Caco-2 (cell line): ENCODE measurements at regions not wholly inside any gene's neighbourhood (a gene's known extent, or its start where the extent isn't known, plus 50 kb on each side); places are given as distances from the start of the nearest gene placed in this dataset.

Experiments used
- BruUV-seq: library from RNA; stranded (reverse); fragments of 400-500 nt; replicated peaks from 2 replicates; lab custom pipeline; 2021; lab: Mats Ljungman, UMichigan
- CTCF ChIA-PET: fragments of 300-600 bp; sonication (Branson Sonifier 250); formaldehyde crosslinking; loops from one replicate; lab custom pipeline; 2022; ENCODE audit warnings: antibody characterized with exemption; lab: Charles Lee
- POLR2A ChIA-PET: fragments of 300-600 bp; sonication (Branson Sonifier 250); formaldehyde crosslinking; loops from one replicate; lab custom pipeline; 2022; ENCODE audit warnings: antibody characterized with exemption; lab: Charles Lee
- DNase-seq, 2 experiments: peaks; one replicate each; pipeline versions ENCODE4 v3.0.0 to v3.0.0-alpha.2; 2020 to 2022
- H3K27me3 ChIP-seq: replicated peaks from 2 replicates; pipeline ENCODE4 v1.6.0; 2011; ENCODE audit warnings: low read length; ENCODE audit not compliant: control insufficient read depth, insufficient read depth
- H3K36me3 ChIP-seq: 2 replicates; pipeline ENCODE4 v1.5.1; 2011; ENCODE audit warnings: low read length; ENCODE audit not compliant: control insufficient read depth, insufficient read depth
- H3K4me1 ChIP-seq: fragments of 250-450 bp; sonication (Bioruptor Pico); 2 replicates; pipeline ENCODE4 v1.5.1; 2020; ENCODE audit warnings: mild to moderate bottlenecking
- H3K4me3 ChIP-seq: 2 replicates; pipeline ENCODE4 v1.5.1; 2011; ENCODE audit warnings: low read depth, mild to moderate bottlenecking, control low read depth, low read length
- H3K9me3 ChIP-seq: fragments of 250-450 bp; sonication (Bioruptor Pico); 2 replicates; pipeline ENCODE4 v1.5.1; 2020; ENCODE audit warnings: mild to moderate bottlenecking, moderate library complexity
- H3K27ac Mint-ChIP-seq: one replicate; pipeline ENCODE4 v1.8.0; 2022; ENCODE audit warnings: mixed read lengths; ENCODE audit not compliant: unreplicated experiment
- H3K27me3 Mint-ChIP-seq: one replicate; pipeline ENCODE4 v1.8.0; 2022; ENCODE audit warnings: mixed read lengths; ENCODE audit not compliant: insufficient read depth, unreplicated experiment
- H3K36me3 Mint-ChIP-seq: one replicate; pipeline ENCODE4 v1.8.0; 2022; ENCODE audit warnings: mild to moderate bottlenecking, mixed read lengths; ENCODE audit not compliant: insufficient read depth, unreplicated experiment
- H3K4me1 Mint-ChIP-seq: one replicate; pipeline ENCODE4 v1.8.0; 2022; ENCODE audit warnings: low read depth, mixed read lengths; ENCODE audit not compliant: unreplicated experiment
- H3K4me3 Mint-ChIP-seq: one replicate; pipeline ENCODE4 v1.8.0; 2022; ENCODE audit warnings: mild to moderate bottlenecking, moderate library complexity, mixed read lengths; ENCODE audit not compliant: unreplicated experiment
- H3K9me3 Mint-ChIP-seq: one replicate; pipeline ENCODE4 v1.8.0; 2022; ENCODE audit warnings: mixed read lengths; ENCODE audit not compliant: unreplicated experiment
- CTCF ChIP-seq, 2 experiments: fragments of 200-600 bp in 1 of 2; IDR thresholded peaks; 1 replicate in 1 of 2; 2 replicates in 1 of 2; pipeline versions ENCODE4 v1.5.1 to v1.8.0; 2011 to 2022; ENCODE audit warnings: antibody characterized with exemption in 1 of 2, control low read depth in 1 of 2, inconsistent platforms in 1 of 2, low read depth in 1 of 2, low read length in 1 of 2, mild to moderate bottlenecking in 1 of 2, moderate library complexity in 1 of 2; ENCODE audit not compliant: insufficient read depth in 1 of 2, severe bottlenecking in 1 of 2, unreplicated experiment in 1 of 2
- intact Hi-C: fragments of 100-400 bp; cut with micrococcal nuclease; formaldehyde crosslinking; loops from one replicate; pipeline ENCODE4 v1.10.0; 2022; ENCODE audit not compliant: unreplicated experiment

- no peak for TF ChIP-seq CTCF (IDR thresholded peaks at IDR 0.05; ENCODE audit: insufficient read depth in 1 of 2, low read depth in 1 of 2, low read length in 1 of 2, severe bottlenecking in 1 of 2, unreplicated experiment in 1 of 2)
- H3K4me3 ChIP-seq = no peak overlapping the region
- H3K4me1 ChIP-seq = no peaks in the 10 kb centered on the region
- CTCF ChIA-PET = no interaction called here
- no peaks in the 10 kb centered on the region for H3K27me3 Mint-ChIP-seq
- H3K9me3 ChIP-seq = no peaks in the 10 kb centered on the region
- no peaks in the 10 kb centered on the region for H3K4me1 Mint-ChIP-seq
- H3K27me3 ChIP-seq = no peaks in the 10 kb centered on the region
- no peaks in the 10 kb centered on the region for H3K36me3 ChIP-seq
- H3K4me3 Mint-ChIP-seq = no peak overlapping the region
- POLR2A ChIA-PET = no interaction called here
- no peak overlapping the region for H3K27ac Mint-ChIP-seq
- DNase-seq = no peak
- H3K9me3 Mint-ChIP-seq = no peaks in the 10 kb centered on the region
- BruUV-seq = no TSS peak
- no peaks in the 10 kb centered on the region for H3K36me3 Mint-ChIP-seq
- intact Hi-C loops = no loop called here
Observed at GRCh38 chr20:22652681-22653588, 68.6 kb upstream of the FOXA2 start.

DNA sequence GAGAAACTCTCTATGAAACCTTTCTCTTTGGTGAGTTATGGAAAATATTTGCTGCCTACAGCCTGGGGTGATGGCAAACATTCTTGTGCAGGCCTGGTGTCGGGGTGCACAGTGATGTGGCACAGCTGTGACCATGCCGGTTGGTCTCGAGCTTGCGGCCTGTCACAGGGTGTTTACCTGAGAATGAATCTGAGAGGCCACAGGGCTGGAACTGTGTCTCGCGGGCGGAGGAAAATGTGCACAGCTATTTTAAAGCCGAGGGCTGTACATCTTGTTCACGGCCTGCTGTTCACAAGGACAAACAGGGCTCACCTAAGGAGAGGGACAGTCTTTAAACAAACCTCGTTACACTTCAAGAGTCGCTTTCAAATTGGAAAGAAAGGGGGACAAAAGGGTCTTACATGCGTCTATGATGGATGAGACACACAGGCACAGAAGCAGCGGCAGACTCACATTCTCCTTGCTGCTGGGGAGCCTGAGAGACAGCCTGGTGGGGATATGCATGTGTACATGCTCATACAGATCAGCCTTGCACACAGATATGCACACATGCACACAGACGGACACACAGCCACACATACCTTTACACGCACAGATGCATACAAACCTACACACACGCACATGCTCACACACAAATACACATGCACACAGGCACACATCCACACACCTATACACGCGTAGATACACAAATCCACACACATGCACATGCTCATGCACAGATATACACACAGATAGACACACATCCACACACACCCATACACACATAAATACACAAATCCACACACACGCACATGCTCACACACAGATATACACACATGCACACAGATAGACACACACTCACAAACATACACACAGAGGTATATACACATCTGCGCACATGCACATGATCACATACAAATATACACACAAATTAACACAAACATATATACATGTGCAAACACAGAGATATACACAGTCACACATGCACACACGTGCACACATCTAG lies 69.6 kb upstream of the FOXA2 start:
- CTCF ChIA-PET = no interaction called here

More for the DNA sequence above, 69.6 kb upstream of the FOXA2 start:
- no peak overlapping the region for H3K4me3 ChIP-seq
- no peaks in the 10 kb centered on the region for H3K36me3 ChIP-seq
- no TSS peak for BruUV-seq
- no peaks in the 10 kb centered on the region for H3K4me1 ChIP-seq
- DNase-seq = no peak
- Mint-ChIP-seq H3K4me1 (no peaks in the 10 kb centered on the region), H3K4me3 (no peak overlapping the region), H3K9me3 (no peaks in the 10 kb centered on the region), H3K36me3 (no peaks in the 10 kb centered on the region), H3K27ac (no peak overlapping the region), H3K27me3 (no peaks in the 10 kb centered on the region)
- intact Hi-C loops = no loop called here
- no peaks in the 10 kb centered on the region for H3K27me3 ChIP-seq
- no peaks in the 10 kb centered on the region for H3K9me3 ChIP-seq
- no peak for TF ChIP-seq CTCF (IDR thresholded peaks at IDR 0.05; ENCODE audit: insufficient read depth in 1 of 2, low read depth in 1 of 2, low read length in 1 of 2, severe bottlenecking in 1 of 2, unreplicated experiment in 1 of 2)
- POLR2A ChIA-PET = no interaction called here
